Midbrain (tissue), 1 donor: ENCODE measurements at regions not wholly inside any gene's neighbourhood (a gene's known extent, or its start where the extent isn't known, plus 50 kb on each side); places are given as distances from the start of the nearest gene placed in this dataset.

Experiments used
- DNase-seq: peaks from one replicate; lab custom pipeline; 2025; lab: John Stamatoyannopoulos, UW

DNA sequence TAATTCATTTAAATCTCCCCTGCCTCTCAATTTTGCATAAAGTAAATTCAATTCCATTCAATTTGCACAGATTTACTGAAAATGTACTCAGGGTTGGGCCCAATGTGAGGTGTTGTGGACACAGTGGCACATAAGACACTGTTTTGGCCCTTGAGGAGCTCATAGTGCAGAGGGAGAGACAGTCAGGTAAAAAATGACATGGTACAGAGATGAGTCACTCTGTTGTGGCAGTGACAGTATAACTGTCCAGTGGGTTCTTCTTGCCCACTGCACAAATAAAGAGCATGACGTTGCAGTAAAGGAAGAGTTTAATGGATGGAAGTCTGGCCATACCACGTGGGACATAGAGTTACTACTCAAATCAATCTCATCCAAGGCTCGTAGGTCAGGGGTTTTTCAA, 400.3 kb upstream of the TRIB2 start:
- no peak for DNase-seq

DNA sequence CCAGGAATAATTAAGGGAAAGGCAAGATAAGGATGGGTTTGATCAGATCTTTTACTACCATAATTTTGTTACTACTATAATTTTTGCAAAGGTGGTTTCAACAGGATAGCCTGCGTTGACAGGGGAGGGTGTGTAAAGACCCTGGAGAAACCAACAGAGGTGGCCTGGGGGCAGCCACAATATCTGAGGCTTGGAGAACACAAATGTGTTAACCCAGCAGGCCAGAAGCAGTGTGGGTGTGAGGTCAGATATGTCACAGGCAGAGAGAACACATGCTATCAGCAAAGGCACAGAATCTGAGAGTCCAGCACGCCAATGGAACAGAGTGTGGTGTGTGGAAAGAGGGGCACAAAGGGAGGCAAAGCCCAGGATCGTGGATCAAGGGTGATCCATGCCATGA, 399.4 kb upstream of the TRIB2 start:
- no peak for DNase-seq

DNA sequence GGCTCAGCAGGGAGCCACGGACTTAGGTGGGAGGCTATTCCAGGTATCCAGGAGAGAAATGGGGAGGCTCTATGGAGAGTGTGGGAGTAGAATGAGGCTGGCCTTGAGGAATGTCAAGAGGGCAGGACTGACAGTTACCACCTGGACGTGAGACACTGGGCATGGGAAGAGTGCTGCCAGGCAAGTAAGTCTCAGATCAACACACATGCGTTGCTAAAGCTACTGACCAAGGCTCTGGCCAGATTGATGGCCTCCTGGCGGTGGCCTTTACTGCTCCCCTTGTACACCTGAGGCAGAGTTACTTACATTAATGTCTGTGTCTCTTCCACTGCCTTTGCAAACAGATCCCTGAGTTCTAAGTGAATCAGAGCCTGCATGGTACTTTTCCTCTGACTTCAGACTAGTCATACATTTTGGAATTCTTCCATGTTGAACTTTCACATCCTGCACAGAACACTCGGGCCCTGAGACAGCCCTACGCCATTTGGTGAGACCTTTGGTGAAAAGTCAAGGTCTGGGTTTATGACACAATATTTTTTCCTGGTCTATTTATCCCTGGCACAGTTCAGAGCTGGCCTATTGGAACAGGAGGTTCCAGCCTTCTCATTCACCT, 398.8 kb upstream of the TRIB2 start:
- DNase-seq, result no peak

DNA sequence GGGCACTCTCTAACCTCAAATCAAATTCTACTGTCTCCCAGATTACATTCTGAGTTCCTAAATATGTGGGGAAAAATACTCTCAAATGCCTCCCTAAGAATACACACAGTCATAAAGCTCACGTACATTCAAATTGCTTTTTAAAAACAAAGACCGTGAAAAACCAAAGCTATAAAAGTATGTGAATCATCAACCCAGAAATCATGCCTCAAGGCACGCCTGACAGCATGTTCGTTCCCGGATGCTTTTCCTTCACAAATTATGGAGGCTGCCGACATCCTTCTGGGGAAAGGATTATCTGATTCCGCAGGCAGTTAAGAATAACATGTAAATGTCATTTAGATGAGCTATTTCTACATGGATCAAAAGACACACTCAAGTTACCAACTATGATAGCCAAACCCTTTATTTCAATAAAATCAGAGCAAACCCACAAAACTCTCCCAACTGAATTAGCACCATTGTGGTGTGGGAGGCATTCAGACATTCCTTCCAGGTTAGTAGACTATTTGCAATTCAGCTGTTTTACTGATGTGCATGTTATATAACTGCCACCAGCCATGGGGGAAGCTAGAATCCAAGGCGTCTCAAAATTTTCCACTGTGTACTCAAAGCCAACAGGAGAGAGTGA, 398.2 kb upstream of the TRIB2 start:
- no peak for DNase-seq

DNA sequence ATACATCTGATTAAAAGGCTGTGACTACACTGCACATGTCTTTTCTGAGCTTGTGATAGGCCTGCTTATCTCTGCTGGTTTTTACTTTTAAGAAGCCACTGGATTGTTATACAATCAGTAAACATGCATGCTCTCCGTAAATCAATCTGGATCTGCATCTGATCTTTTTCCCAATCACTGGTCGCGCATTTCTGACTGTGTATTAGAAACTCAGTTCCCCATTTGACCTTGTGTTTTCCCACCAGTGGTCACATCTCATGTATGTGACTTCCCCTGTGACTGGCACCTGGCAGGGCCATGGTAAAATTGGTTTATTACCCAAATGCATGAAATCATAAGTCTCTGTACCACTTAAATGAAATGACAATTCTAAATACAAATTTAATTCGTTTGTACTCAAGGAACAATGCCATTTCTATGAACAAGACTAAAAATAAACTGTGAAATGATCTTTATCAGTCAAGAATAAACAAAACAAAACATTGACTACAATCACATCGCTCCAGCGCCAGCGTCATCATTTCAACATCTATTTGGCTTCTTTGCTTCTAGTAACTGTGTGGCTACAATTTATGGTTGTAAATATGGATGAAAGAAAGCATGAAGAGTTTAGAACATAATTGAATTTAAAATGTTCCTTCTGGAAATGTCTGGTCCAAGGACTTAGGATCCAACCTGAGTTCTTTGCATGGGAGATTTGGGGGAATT, 396.6 kb upstream of the TRIB2 start:
- no peak for DNase-seq

DNA sequence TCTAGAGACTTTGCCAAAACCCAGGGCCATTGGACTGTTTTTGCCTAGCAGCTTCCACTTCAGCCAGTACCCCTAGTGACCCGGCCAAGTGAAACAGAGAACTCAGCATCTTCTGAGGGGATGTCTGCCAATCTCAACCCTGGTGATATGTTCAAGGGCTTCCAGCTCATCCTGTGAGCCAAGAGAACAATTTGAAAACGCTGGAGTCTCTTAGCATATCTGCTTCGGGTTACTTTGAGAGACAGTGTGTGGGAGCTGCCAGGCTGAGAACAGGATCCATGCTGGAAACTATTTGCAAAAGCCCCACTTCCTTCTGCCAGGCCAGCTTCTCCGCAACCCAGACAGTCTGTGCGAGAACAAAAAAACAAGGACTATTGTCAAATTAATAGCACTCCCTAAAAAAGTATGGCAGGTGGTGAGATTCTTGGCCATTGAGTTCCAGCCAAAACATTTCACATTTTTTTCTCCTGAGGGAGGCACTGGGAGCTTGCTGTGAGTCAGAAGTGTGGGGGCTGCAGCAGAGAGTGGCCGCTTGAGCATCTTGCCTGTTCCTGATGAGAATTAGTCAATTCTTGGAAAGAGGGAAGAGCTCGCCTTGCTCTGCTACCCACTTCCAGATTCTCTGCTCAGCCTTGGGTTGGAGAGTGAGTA, 395.6 kb upstream of the TRIB2 start:
- DNase-seq, result no peak

DNA sequence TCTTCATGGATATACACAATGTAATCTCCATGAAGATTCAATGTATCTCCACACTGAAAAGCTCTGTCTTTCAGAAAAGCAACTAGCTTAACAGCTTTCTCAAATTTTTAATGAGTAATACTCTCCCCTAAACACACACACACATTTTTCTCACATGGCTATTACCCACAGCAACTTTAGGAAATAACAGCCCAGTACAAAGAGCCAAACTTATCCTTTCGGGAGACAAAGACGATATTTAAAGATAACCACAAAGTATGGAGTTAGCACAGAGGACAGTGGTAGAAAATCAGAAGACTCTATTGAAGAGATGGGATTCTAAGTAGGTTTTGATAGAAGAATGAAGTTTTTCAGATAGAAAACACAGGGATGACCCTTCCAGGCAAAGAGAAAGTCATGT, 394.9 kb upstream of the TRIB2 start:
- no peak for DNase-seq

DNA sequence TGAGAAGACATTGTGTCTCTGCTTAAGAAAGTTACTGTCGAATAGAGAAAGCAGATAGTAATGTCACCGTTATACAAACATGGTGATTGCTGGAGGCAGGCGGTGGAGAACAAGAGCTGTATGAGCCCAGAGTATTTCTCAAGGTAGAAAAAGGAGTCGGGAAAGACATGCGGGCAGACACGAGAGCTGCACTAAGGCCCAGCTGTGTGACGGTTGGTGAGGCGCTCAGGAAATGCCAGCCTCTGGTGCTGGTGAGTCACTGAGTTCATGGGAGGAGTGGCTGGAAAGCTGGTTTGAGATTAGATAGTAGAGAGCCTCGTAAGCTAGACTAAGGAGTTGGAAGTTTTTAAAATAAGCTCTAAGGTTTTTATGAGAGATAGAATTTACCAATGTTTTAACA, 390.9 kb upstream of the TRIB2 start:
- no peak for DNase-seq

DNA sequence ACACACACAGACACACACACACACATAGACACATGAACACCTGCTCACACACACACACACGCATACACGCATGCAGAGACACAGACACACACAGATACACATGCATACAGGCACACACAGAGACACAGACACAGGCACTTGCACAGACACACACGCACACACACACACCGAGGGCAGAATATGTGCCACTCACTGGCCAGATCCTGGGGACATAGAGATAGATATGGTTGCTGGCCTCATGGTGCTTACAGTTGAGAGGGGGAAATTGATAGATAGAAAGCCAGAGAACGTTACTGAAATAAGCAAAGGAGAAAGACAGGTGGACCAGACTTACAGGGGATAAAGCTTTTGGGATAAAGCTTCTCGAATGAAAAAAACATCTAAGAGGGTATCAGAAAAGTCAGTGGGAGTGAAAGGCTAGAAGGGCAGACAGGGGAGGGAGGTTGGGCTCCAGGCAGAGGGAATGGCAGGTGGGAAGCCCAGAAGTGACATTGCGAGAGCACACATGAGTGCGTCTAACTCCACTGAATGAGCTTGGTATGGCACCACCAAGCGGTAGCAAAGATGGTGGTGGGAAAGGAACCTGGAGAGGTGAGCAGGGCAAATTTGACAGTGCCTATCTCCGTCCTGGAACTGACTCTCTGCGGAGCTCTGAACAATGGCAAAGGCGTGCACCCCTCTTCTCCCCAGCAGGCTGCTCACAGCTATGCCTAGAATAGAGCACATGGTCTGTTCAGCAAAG, 390.1 kb upstream of the TRIB2 start:
- DNase-seq, result no peak

DNA sequence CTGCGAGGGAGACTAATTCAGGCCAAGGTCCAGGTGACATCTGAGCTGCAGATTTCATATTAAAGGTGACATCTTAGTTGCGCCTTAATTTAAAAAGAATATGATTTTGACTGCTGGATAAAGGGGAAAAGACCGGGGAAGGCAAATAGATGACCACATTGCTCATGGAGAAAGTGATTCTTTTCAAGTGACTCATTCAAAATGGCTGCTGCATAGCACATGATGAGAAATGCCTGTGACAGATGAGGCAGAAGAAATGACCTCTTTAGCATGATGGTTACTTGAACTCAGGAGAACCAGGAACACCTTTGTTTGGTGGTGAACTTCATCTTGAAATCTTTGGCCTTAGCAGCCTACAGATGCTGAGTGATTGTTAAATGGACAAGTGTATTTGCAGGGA, 385.8 kb upstream of the TRIB2 start:
- no peak for DNase-seq

DNA sequence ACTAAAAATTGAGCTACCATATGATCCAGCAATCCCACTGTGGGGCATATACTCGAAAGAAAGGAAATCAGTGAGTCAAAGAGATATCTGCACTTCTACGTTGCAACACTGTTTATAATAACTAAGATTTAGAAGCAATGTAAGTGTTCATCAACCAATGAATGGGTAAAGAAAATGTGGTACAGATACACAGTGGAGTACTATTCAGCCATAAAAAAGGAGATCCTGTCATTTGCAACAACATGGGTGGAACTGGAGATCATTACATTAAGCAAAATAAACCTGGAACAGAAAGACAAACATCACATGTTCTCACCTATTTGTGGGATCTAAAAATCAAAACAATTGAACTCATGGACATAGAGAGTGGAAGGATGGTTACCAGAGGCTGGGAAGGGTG, 385.0 kb upstream of the TRIB2 start:
- DNase-seq, result no peak

DNA sequence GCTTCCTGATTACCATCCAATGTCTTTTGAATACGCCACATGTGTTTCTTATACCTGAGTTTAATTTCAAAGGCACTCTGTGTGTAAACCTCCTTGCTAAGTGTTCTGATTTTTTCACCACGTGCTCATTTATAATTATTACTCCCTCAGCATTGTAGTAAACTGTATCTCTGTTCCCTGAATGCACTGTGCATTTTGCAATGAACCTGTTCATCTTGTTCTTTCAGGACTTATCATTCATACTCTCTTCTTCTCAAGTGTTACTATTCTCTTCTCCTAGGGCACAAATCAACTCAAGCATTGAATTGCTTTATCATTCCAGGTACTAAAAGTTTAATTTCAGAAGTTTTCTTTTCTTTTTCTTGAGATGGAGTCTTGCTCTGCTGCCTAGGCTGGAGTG, 383.4 kb upstream of the TRIB2 start:
- DNase-seq, result no peak

DNA sequence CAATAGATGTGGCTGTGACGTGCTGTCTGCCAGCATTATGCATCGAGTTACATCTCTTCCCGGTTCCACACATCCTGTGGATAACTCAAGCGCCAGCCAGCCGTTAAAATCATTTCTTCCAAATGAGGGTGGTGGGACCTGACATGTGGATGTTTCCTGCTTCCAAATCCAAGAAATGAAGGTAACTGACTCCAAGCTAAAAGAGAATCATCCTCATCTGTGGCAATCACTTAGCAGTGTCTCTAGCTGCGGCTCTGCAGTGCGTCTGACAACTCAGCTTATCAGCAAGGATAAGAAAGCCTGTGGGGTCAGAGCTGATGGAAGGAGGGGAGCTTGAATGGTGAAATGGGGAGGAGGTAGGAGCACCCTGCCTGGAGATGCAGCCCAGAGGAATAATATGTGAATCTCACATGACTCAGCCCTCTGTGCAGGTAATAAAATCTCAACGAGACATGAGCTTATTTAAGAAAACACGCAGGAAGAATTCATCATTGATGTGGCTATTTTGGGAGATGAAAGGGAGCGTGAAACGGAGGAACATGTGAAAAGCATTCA, 382.2 kb upstream of the TRIB2 start:
- DNase-seq, result no peak

DNA sequence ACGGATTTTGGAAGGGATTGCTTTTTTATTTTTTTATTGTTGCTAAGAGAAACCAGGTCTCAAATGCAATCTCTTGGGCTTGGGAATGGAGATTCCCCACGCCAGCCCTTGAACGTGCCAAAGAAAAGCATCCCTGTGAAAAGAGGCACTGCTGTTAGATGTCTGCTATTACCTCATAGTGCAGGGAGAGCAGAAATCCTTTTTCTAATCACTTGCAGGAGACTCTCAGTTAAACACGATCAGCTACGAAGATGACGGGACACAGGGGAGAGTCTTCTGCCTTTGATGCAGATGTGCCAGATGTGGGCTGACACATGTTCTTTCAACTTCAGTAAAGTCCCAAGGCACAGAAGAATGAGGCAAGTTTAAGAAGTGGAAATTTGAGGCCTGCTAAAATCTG, 381.6 kb upstream of the TRIB2 start:
- DNase-seq, result no peak

DNA sequence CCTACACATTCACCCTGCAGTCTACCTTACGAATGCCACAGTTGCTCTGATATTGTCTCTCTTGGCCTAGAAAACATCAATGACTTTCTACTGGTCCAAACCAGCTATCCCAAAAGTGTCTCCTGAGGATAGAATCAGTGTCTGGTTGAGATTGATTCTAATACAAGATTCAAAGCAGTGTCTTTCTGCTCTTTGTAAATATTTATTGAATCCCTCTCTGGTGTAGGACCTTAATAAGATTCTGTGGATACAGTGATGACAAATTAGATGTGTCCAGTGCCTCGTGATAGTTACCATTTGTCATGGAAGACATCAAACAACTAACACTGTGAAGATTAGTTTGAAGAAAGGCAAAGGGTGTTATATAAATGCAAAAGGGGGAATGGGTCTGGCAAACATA, 380.7 kb upstream of the TRIB2 start:
- DNase-seq, result no peak

DNA sequence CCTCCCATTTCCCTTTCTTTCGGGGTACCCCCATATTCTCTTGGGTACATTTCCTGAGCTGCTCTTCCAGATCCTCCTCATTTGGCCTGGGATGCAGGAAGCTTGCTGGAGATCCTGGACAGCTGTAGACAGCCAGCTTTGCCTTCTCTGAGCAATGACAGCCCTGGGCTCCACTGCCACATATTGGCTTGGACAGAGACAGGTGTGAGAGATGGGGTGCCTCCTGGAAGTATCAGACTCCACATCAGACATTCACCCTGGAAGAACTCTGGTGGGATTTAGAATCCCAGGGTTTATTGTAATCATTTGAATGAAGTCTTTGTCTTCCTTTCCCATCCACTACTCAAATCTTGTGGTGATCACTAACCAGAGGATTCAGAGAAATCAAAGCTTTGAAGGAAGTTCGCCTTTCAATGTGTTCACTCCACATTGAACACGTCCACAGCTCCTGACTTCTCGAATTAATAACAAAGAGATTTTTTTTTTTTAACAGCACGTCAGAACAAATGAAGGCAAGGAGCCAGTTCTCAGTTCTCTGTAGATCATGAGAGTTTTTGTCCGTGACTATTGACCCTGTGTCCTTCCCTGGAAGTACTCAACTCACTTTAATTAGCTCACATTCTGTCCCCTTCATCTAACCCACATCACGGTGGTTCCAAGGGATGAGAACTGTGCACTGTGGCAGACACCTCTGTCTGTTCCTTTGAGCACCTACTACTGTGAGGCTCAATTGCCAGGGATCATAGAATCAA, 377.6 kb upstream of the TRIB2 start:
- no peak for DNase-seq

DNA sequence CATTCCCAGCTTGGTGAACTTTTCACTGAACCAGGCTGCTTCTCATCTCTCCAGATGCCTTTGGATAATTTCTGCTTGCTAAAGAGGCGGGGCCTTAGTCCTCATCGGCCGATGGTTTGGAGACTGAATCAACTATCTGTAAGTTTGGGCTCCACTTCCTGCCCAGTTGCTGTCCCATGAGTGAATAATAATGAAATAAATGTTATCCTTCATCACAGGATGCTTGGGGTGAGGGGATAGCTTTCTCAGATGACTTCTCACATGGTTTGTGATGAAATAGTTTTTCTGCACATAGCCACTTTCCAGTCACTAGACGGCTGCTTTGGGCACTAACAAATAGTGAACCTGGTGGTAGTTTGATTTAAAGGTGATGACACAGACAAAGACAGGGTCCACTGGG, 376.6 kb upstream of the TRIB2 start:
- no peak for DNase-seq

DNA sequence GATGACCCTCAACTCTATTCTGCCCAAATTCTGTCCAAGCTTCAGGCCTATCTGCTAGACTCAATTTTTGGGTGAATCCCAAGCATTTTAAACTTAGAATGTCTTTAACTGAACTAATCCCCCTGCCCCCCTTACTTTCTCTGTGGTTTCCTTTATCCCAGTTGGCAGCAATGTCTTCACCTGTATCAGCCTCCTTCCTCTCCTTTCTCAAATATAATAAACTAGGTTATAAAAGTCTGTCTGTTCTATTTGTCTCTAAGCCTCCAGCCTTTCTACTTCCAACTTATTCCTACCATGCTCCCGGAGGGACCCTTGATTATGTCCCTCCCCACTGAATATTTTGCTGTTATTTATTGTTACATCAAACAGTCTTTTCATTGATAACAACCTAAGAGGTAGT, 375.5 kb upstream of the TRIB2 start:
- DNase-seq, result no peak

DNA sequence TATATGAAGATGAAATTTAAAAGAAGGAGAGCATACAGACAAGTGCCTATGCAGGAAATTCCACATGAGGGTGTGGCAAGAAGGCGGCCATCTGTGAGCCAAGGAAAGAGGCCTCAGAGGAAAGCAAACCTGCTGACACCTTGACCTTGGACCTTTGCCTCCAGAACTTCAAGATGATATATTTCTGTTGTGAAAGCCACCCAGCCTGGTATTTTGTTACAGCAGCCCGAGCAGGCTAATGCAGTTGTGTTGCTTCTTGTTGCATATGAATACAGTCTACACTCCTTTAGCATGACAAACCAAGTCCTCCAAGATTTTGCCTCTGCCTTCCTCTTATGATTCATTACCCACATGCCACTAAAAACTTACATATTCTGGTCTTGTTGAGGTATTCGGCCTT, 374.8 kb upstream of the TRIB2 start:
- DNase-seq, result no peak

DNA sequence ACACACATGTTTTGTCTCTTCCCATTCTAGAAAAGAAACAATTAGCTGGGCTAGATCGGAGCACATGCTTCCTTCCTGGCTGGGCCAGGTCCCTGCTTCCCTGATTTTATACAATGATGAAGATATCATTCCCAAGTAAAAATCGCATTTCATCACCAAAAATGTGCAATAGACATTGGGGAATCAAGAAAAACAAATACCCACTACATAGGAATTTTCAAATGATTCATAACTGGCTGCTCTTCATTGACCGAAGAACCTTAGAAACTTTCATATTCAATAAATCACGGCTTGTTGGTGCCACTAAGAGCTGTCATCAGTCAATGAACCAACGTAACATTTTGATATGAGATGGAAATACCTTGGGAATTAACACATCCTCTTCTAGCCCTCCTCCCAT, 373.6 kb upstream of the TRIB2 start:
- DNase-seq, result no peak

DNA sequence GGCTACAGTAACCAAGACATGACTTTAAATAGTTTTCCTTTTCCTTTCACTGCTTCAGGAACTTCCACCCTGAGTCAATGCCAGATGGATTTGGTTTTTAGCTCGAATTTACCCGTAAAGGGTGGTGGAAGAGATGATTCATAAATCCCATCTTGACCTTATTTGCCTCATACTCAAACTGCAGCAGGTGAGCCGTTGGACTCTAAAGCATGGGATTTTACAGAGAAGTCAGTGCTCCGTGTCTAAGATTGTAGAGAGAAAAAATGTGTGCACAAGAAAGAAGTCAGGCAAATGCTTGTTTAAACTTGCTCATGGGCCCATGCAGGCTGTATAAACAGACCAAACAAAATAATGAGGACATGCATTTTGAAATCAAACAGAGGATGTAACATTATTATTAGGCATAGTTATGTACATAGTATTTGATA, 369.7 kb upstream of the TRIB2 start:
- DNase-seq, result no peak
